ENCODE measurements at regions not wholly inside any gene's neighbourhood (a gene's known extent, or its start where the extent isn't known, plus 50 kb on each side); places are given as distances from the start of the nearest gene placed in this dataset.

DNA sequence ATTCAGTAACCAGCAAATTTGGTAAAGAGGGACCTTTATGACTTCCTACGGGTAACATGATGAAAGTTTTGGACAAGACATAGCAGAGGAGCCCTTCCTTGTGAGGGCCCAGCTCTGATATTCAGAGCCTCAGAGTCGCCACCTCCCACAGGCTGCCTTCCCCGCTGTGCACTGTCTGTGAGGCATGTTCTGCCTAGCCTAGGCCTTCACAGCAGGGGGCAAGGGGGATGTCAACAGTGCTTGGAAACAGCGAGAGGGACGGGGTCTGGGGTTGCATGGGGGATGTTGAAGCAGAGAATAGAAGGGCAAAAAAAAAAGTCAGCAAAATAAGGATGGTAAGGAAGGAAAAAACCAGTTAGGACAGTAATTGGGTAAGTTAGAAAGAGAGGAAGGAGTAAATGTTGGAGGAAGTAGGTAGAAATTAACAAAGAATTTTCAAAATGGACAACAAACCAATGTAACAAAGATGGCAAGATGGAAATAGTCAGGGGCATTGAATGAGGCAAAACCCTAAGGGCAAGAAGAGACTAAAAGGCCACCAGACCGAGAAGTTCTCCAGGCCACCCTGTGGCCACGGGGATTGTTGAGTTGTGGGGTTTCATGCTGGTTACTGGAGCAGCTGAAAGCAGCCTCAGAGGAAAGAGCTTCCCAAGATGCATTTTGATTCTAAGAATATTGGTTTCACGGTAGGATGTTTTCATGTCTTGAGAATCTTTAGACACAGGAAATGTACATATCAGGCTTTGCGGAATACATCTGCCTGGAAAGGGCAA is 139.8 kb downstream of the LY86 start:
- H3K36me3 ChIP-seq, result no peaks in the 10 kb centered on the region
- H3K27me3 ChIP-seq (replicated peaks in 1 of 7), result peaks cover 0 to 4% (median 0%) of the 10 kb centered on the region in 7 donors
- H3K4me3 ChIP-seq, result no peak overlapping the region
- H3K27ac ChIP-seq, result peak overlapping the region in 1 of 8 donors; percentile 47
- intact Hi-C loops (cut with DNase I; ENCODE audit: low total_unique reads), result no loop called here
- WGBS, 5 donors, result 78 to 93% (median 88%) methylated on average over 9 of the region's 9 CpGs
- TF ChIP-seq POLR2A (IDR thresholded peaks at IDR 0.05) (no peak), POLR2AphosphoS5 (IDR thresholded peaks at IDR 0.05) (no peak)
- TF ChIP-seq, protein P1, sequence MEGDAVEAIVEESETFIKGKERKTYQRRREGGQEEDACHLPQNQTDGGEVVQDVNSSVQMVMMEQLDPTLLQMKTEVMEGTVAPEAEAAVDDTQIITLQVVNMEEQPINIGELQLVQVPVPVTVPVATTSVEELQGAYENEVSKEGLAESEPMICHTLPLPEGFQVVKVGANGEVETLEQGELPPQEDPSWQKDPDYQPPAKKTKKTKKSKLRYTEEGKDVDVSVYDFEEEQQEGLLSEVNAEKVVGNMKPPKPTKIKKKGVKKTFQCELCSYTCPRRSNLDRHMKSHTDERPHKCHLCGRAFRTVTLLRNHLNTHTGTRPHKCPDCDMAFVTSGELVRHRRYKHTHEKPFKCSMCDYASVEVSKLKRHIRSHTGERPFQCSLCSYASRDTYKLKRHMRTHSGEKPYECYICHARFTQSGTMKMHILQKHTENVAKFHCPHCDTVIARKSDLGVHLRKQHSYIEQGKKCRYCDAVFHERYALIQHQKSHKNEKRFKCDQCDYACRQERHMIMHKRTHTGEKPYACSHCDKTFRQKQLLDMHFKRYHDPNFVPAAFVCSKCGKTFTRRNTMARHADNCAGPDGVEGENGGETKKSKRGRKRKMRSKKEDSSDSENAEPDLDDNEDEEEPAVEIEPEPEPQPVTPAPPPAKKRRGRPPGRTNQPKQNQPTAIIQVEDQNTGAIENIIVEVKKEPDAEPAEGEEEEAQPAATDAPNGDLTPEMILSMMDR (IDR thresholded peaks at IDR 0.05 in 8 of 11, conservative IDR thresholded peaks at IDR 0.05 in 3 of 11), result no peak
- no peak for DNase-seq
- no peaks in the 10 kb centered on the region for H3K9me3 ChIP-seq
- H3K4me1 ChIP-seq, result peaks cover 12 to 31% (median 22%) of the 10 kb centered on the region in 6 donors

DNA sequence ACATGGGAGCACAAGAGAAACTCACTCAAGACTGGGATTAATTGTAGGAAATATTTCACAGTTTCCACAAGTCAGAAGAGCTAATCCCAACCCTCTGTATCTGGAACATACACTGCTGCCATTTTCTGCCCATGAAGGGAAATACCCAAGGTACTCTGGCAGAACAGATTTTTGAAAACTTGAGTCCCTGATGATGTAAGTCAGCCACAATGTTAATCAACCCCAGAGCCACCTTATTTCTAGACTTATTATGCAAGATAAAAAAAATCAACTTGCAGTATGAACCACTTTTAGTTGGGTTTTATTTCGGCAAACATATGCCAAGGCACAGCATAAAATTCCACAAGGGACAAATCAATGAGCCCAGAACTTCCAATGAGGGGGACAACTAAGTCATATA is 141.5 kb downstream of the LY86 start:
- intact Hi-C loops (cut with DNase I; ENCODE audit: low total_unique reads), result no loop called here
- no peak overlapping the region for H3K4me3 ChIP-seq
- H3K27ac ChIP-seq, result no peak overlapping the region
- H3K27me3 ChIP-seq (replicated peaks in 1 of 7), result peaks cover 0 to 1% (median 0%) of the 10 kb centered on the region in 7 donors
- no peaks in the 10 kb centered on the region for H3K36me3 ChIP-seq
- peaks cover 6 to 15% (median 7%) of the 10 kb centered on the region in 6 donors for H3K4me1 ChIP-seq
- WGBS, 5 donors, result 23 to 79% (median 33%) methylated on average over 1 of the region's 1 CpG
- TF ChIP-seq, protein P1 (IDR thresholded peaks at IDR 0.05 in 8 of 11, conservative IDR thresholded peaks at IDR 0.05 in 3 of 11), result no peak
- no peak for TF ChIP-seq POLR2A (IDR thresholded peaks at IDR 0.05)
- TF ChIP-seq POLR2AphosphoS5 (IDR thresholded peaks at IDR 0.05), result no peak
- no peak for DNase-seq
- no peaks in the 10 kb centered on the region for H3K9me3 ChIP-seq

GRCh38 chr6:6730831-6731230 is 142.3 kb downstream of the LY86 start:
- DNase-seq, result no peak
- Histone ChIP-seq H3K9me3 (no peaks in the 10 kb centered on the region), H3K27ac (no peak overlapping the region), H3K4me1 (peaks cover 0 to 6% (median 0%) of the 10 kb centered on the region in 6 donors), H3K27me3 (replicated peaks in 1 of 7) (no peaks in the 10 kb centered on the region), H3K4me3 (no peak overlapping the region), H3K36me3 (no peaks in the 10 kb centered on the region)
- intact Hi-C loops (cut with DNase I; ENCODE audit: low total_unique reads), result no loop called here
- TF ChIP-seq, protein P1 (IDR thresholded peaks at IDR 0.05 in 8 of 11, conservative IDR thresholded peaks at IDR 0.05 in 3 of 11), result no peak
- no peak for TF ChIP-seq POLR2A (IDR thresholded peaks at IDR 0.05)
- no peak for TF ChIP-seq POLR2AphosphoS5 (IDR thresholded peaks at IDR 0.05)
- WGBS, 5 donors, result 66 to 87% (median 70%) methylated on average over 2 of the region's 2 CpGs
